Stomach smooth muscle (tissue), 2 donors: ENCODE measurements at regions not wholly inside any gene's neighbourhood (a gene's known extent, or its start where the extent isn't known, plus 50 kb on each side); places are given as distances from the start of the nearest gene placed in this dataset.

Source experiments
- H3K27ac ChIP-seq: one replicate; pipeline ENCODE4 v1.7.0; 2013; ENCODE audit warnings: mild to moderate bottlenecking, low read length, inconsistent platforms
- H3K27me3 ChIP-seq, 2 donors: one replicate each; pipeline ENCODE4 v1.7.0; 2013; ENCODE audit warnings: low read length in 2 of 2; ENCODE audit not compliant: insufficient read depth in 2 of 2, control insufficient read depth in 1 of 2
- H3K36me3 ChIP-seq, 2 donors: one replicate each; pipeline ENCODE4 v1.7.0; 2013; ENCODE audit warnings: low read length in 2 of 2; ENCODE audit not compliant: control insufficient read depth in 2 of 2, insufficient read depth in 2 of 2
- H3K4me1 ChIP-seq: one replicate; pipeline ENCODE4 v1.7.0; 2013; ENCODE audit warnings: low read length; ENCODE audit not compliant: control insufficient read depth, insufficient read depth
- H3K4me3 ChIP-seq, 2 donors: one replicate each; pipeline ENCODE4 v1.7.0; 2013; ENCODE audit warnings: low read length in 2 of 2
- H3K9ac ChIP-seq, 2 donors: one replicate each; pipeline ENCODE4 v1.7.0; 2013; ENCODE audit warnings: low read length in 2 of 2, mild to moderate bottlenecking in 1 of 2
- H3K9me3 ChIP-seq, 2 donors: one replicate each; pipeline ENCODE4 v1.7.0; 2013; ENCODE audit warnings: low read length in 2 of 2; ENCODE audit not compliant: control insufficient read depth in 2 of 2
- donor health status: healthy.
- donor health status: Pancreatic carcinoma.

DNA sequence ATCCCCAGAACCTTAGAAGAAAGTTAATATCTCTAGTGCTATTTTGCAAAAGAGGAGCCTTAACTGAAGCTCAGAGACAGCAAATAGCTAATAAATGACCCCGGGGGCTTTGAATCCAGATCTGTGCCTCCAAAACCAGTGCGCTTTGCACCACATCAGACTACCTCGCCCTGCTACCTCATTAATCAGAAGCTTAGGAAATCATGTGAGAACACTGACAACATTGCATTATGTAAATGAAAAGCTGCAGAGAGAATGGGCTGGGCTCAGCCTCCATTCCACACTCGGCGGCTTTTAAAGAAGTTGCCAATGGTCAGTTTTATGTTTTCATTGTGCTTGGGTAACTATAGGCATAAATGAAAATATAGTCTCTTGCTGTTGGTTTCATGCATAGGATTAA is 54.0 kb upstream of the STMND1 start:
- H3K4me3 ChIP-seq = no peak overlapping the region
- H3K27ac ChIP-seq = no peak overlapping the region
- no peak overlapping the region for H3K9ac ChIP-seq
- H3K36me3 ChIP-seq = no peaks in the 10 kb centered on the region
- no peaks in the 10 kb centered on the region for H3K27me3 ChIP-seq
- peaks cover under 1% of the 10 kb centered on the region for H3K4me1 ChIP-seq
- H3K9me3 ChIP-seq = no peaks in the 10 kb centered on the region

DNA sequence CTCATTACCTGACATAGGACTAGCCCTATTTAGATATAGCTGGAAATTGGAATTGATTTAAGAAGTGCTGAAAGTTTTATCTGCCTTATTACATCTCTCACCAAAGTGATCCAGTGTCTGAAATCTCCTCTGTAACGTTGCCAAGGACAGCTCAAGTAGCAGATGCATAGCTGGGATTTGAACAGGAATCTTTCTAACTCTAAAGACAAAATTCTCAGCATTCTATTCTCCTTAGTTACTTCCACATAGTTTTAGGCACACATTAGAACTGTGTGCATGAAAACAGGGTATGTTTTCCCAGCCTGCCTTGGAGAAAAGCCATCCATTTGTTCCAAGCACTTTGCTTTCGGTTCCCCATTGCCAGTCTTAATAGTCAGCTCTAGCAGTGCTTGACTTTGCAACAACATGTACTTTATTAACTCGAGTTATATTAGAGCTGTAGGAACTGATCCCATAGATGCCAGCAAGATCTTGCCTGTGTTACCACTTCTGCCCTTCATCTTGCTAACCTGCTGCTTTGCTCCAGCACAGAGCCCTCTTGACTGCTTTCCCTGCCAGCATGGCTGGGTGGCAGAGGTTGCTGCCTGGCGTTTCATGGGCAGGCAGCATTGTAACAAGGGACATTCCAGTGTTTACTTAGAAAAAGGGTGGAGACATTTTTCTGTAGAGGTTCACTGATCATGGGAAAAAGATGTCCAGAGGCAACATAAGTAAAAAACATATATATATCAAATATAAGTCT is 56.1 kb upstream of the STMND1 start:
- H3K4me1 ChIP-seq = peaks cover 5% of the 10 kb centered on the region
- H3K9ac ChIP-seq = no peak overlapping the region
- H3K36me3 ChIP-seq = no peaks in the 10 kb centered on the region
- no peak overlapping the region for H3K27ac ChIP-seq
- H3K4me3 ChIP-seq = no peak overlapping the region
- H3K27me3 ChIP-seq = no peaks in the 10 kb centered on the region
- no peaks in the 10 kb centered on the region for H3K9me3 ChIP-seq

GRCh38 chr6:17043148-17043522 is 58.7 kb upstream of the STMND1 start:
- H3K27ac ChIP-seq = no peak overlapping the region
- H3K4me3 ChIP-seq = no peak overlapping the region

DNA sequence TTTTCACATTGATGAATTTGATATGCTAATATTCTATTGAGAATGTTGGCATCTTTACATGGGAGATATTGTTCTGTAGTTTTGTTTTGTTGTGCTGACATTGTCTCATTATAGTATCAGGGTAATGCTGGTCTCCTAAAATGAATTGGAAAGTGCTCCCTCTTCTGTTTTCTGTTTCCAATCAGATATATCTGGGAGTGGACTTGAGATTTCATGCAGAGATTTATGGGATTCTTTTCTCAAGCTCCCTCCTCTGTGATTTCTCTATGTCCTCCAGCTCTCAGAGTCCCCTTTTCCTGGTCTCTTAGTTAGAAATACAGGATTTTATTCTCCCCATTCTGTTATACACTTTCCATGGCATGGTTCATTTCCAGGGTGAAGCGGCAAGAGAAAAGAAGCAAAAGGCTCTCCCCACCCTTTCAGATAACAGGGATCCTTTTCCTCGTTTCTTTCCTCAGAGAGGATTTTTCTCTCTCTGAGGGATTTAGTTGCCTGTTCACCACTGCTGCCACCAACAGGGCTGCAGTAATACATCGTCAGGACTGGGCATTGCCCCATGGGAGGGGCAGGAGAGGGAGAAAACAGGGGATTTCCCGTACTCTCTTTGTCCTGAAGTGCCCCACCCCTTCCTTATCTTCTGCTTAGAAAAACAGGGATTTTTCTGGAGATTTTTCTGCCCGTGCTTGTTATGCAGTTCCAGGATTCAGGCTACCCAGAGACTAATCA is 59.3 kb upstream of the STMND1 start:
- H3K27ac ChIP-seq = no peak overlapping the region
- no peaks in the 10 kb centered on the region for H3K27me3 ChIP-seq
- H3K36me3 ChIP-seq = no peaks in the 10 kb centered on the region
- no peak overlapping the region for H3K9ac ChIP-seq
- H3K4me3 ChIP-seq = no peak overlapping the region
- peaks cover 5% of the 10 kb centered on the region for H3K4me1 ChIP-seq
- no peaks in the 10 kb centered on the region for H3K9me3 ChIP-seq

More at GRCh38 chr6:17043148-17043522, 58.7 kb upstream of the STMND1 start:
- Histone ChIP-seq H3K27me3 (no peaks in the 10 kb centered on the region), H3K4me1 (peaks cover 5% of the 10 kb centered on the region), H3K9me3 (no peaks in the 10 kb centered on the region), H3K36me3 (no peaks in the 10 kb centered on the region), H3K9ac (no peak overlapping the region)

DNA sequence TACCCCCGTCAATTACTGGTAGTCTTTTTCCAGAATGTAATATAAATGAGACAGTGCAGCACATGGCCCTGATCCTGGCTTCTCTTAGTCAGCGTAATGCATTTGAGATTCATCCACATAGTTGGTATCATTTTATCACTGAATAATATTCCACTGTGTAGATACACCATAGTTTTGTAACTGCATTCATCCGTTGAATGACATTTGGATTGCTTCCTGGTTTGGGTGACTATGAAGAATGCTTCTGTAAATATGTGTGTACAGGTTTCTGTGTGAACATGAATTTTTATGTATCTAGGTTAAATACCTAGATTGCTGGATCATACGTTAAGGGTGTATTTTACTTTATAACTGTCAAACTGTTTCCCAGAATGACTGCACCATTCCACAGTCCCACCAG is 62.6 kb upstream of the STMND1 start:
- Histone ChIP-seq H3K4me3 (no peak overlapping the region), H3K9ac (no peak overlapping the region), H3K9me3 (no peaks in the 10 kb centered on the region), H3K36me3 (no peaks in the 10 kb centered on the region), H3K27ac (no peak overlapping the region), H3K4me1 (peaks cover 5% of the 10 kb centered on the region), H3K27me3 (no peaks in the 10 kb centered on the region)

DNA sequence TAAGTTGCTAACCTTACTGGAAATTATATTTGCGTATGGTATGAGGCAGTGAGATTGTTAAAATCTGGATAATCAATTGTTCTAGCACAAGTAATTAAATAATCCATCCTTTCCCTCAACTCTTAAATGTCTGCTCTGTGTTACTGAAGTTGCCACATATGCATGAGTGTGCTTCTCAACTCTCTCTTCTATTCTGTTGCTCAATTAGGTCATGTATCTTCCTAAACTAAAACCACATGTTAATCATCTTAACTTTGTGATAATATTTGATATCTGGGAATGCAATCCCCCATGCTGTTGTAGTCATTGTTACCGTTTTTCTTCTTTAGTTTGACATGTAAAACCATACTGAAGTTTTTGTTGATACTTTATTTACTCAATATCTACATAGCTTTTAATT is 63.5 kb upstream of the STMND1 start:
- Histone ChIP-seq H3K4me1 (peaks cover 5% of the 10 kb centered on the region), H3K9ac (no peak overlapping the region), H3K36me3 (no peaks in the 10 kb centered on the region), H3K27ac (no peak overlapping the region), H3K4me3 (no peak overlapping the region), H3K27me3 (no peaks in the 10 kb centered on the region), H3K9me3 (no peaks in the 10 kb centered on the region)

DNA sequence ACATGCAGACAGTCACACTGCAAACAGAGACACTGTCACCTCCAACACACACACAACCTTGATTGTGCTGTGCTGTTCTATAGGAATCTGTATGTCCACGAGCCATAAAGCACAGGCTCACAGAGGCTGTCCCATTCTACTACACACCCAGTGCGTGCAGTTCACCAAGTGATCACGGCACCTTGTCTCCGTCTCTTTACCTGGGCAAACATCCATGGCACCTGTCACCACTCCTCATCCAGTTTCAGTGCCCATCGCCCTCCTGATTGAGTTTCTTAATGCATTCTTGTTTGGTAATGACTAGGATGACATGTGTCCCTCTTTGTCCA is 65.8 kb upstream of the STMND1 start:
- Histone ChIP-seq H3K27me3 (no peaks in the 10 kb centered on the region), H3K4me1 (peaks cover 6% of the 10 kb centered on the region), H3K9ac (no peak overlapping the region), H3K4me3 (no peak overlapping the region), H3K27ac (no peak overlapping the region), H3K9me3 (no peaks in the 10 kb centered on the region), H3K36me3 (no peaks in the 10 kb centered on the region)

GRCh38 chr6:17035257-17036064 is 66.4 kb upstream of the STMND1 start:
- no peak overlapping the region for H3K9ac ChIP-seq
- H3K36me3 ChIP-seq = no peaks in the 10 kb centered on the region
- H3K4me1 ChIP-seq = peaks cover 6% of the 10 kb centered on the region
- no peaks in the 10 kb centered on the region for H3K9me3 ChIP-seq
- H3K27me3 ChIP-seq = no peaks in the 10 kb centered on the region
- H3K4me3 ChIP-seq = no peak overlapping the region
- H3K27ac ChIP-seq = no peak overlapping the region

- Histone ChIP-seq H3K27me3 (no peaks in the 10 kb centered on the region), H3K4me3 (no peak overlapping the region), H3K9ac (no peak overlapping the region), H3K9me3 (no peaks in the 10 kb centered on the region), H3K27ac (no peak overlapping the region), H3K36me3 (no peaks in the 10 kb centered on the region), H3K4me1 (peaks cover 6% of the 10 kb centered on the region)
Measured at GRCh38 chr6:17033746-17034145, 68.1 kb upstream of the STMND1 start.

DNA sequence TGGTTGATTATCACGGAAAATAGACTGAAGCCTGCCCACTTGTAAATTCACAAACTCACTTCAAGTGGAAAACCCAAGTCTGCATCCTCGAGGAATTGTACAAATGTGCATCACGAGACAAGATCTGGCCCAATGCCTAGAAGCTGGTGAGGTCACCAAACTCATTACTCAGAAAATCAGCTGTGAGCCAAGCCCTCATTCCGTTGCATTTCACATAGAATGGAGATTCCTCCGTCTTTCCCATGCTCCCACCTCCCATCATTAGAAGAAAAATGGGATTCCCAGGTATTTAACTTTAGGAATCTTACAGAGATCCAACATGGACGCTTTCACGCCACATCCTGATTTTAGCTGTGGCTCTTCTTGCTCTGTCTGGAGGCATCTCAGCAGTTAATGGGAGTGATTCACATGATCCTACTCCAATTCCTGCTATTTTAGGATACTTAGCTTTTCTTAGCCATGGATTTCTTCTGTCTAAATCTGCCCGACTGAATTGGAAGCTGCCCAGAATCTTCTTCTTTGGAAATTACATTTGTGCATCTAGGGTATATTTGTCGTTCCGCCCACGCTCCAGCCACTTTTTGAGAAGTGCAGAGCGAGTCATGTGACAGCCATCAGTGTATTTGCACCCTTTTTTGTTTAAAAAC is 68.7 kb upstream of the STMND1 start:
- Histone ChIP-seq H3K36me3 (no peaks in the 10 kb centered on the region), H3K27me3 (no peaks in the 10 kb centered on the region), H3K4me3 (peak overlapping the region; percentile 27 to 63), H3K4me1 (peaks cover 6% of the 10 kb centered on the region), H3K9me3 (no peaks in the 10 kb centered on the region), H3K9ac (peak overlapping the region in 1 of 2 donors; percentile 53), H3K27ac (peak overlapping the region; percentile 46)
